ENCODE measurements at regions not wholly inside any gene's neighbourhood (a gene's known extent, or its start where the extent isn't known, plus 50 kb on each side); places are given as distances from the start of the nearest gene placed in this dataset.

GRCh38 chr1:148679050-148679786 lies 69.4 kb upstream of the NUDT4B start (continued):
- TF ChIP-seq ZNF146 (tag by site-specific recombination; IDR thresholded peaks at IDR 0.05) (peak; percentile 62; the same call in 1 of the 2 replicates), ZNF18 (tag by site-specific recombination; IDR thresholded peaks at IDR 0.05) (peak; percentile 51; the same call in 1 of the 2 replicates), KLF8 (tag by site-specific recombination; IDR thresholded peaks at IDR 0.05) (peak; percentile 95; the same call in 1 of the 2 replicates), MZF1 (tag by site-specific recombination; IDR thresholded peaks at IDR 0.05; ENCODE audit: borderline replicate concordance) (0 out of 2 replicates have a peak, but pooled peaks have one; percentile 17), SP3 (tag by site-specific recombination; IDR thresholded peaks at IDR 0.05) (peak; percentile 81), ZBTB20 (tag by site-specific recombination; IDR thresholded peaks at IDR 0.05) (peak; percentile 78), KLF7 (tag by site-specific recombination; IDR thresholded peaks at IDR 0.05; ENCODE audit: borderline replicate concordance) (peak; percentile 45; the same call in 1 of the 2 replicates), ZNF324 (tag by site-specific recombination; IDR thresholded peaks at IDR 0.05) (0 out of 2 replicates have a peak, but pooled peaks have one; percentile 38), ZFP69B (tag by site-specific recombination; IDR thresholded peaks at IDR 0.05) (peak; percentile 51; the same call in 1 of the 2 replicates), ZIC2 (tag by site-specific recombination; IDR thresholded peaks at IDR 0.05) (peak; percentile 32; the same call in 1 of the 2 replicates), ZNF366 (tag by site-specific recombination; conservative IDR thresholded peaks at IDR 0.05) (peak; percentile 31; the same call in 1 of the 2 replicates), ZNF335 (tag by site-specific recombination; conservative IDR thresholded peaks at IDR 0.05) (peak; percentile 84), SP7 (tag by site-specific recombination; IDR thresholded peaks at IDR 0.05) (peak; percentile 77), REPIN1 (tag by site-specific recombination; IDR thresholded peaks at IDR 0.05; ENCODE audit: low read depth) (0 out of 2 replicates have a peak, but pooled peaks have one; percentile 41), CTCF (tag by site-specific recombination; IDR thresholded peaks at IDR 0.05) (peak; percentile 55), YY1 (tag by site-specific recombination; IDR thresholded peaks at IDR 0.05) (peak; percentile 29; the same call in 1 of the 2 replicates), ZFP37 (tag by site-specific recombination; IDR thresholded peaks at IDR 0.05) (0 out of 2 replicates have a peak, but pooled peaks have one; percentile 74), MYNN (tag by site-specific recombination; IDR thresholded peaks at IDR 0.05; ENCODE audit: borderline replicate concordance) (0 out of 2 replicates have a peak, but pooled peaks have one; percentile 29), ZXDB (tag by site-specific recombination; IDR thresholded peaks at IDR 0.05) (peak; percentile 86), PATZ1 (tag by site-specific recombination; IDR thresholded peaks at IDR 0.05) (peak; percentile 82), BCL11A (tag by site-specific recombination; IDR thresholded peaks at IDR 0.05; ENCODE audit: low read depth) (0 out of 2 replicates have a peak, but pooled peaks have one; percentile 39), WT1 (tag by site-specific recombination; IDR thresholded peaks at IDR 0.05) (0 out of 2 replicates have a peak, but pooled peaks have one; percentile 45), ZNF561 (tag by site-specific recombination; IDR thresholded peaks at IDR 0.05; ENCODE audit: borderline replicate concordance) (0 out of 2 replicates have a peak, but pooled peaks have one; percentile 40), ZNF610 (tag by site-specific recombination; IDR thresholded peaks at IDR 0.05; ENCODE audit: borderline replicate concordance) (peak; percentile 50; the same call in 1 of the 2 replicates), KLF9 (tag by site-specific recombination; IDR thresholded peaks at IDR 0.05; ENCODE audit: low read depth) (peak; percentile 80), ZEB2 (tag by site-specific recombination; IDR thresholded peaks at IDR 0.05) (peak; percentile 90)
- TF ChIP-seq, protein P1, sequence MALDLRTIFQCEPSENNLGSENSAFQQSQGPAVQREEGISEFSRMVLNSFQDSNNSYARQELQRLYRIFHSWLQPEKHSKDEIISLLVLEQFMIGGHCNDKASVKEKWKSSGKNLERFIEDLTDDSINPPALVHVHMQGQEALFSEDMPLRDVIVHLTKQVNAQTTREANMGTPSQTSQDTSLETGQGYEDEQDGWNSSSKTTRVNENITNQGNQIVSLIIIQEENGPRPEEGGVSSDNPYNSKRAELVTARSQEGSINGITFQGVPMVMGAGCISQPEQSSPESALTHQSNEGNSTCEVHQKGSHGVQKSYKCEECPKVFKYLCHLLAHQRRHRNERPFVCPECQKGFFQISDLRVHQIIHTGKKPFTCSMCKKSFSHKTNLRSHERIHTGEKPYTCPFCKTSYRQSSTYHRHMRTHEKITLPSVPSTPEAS (tag by site-specific recombination; IDR thresholded peaks at IDR 0.05): peak; percentile 84
- TF ChIP-seq, protein P2, sequence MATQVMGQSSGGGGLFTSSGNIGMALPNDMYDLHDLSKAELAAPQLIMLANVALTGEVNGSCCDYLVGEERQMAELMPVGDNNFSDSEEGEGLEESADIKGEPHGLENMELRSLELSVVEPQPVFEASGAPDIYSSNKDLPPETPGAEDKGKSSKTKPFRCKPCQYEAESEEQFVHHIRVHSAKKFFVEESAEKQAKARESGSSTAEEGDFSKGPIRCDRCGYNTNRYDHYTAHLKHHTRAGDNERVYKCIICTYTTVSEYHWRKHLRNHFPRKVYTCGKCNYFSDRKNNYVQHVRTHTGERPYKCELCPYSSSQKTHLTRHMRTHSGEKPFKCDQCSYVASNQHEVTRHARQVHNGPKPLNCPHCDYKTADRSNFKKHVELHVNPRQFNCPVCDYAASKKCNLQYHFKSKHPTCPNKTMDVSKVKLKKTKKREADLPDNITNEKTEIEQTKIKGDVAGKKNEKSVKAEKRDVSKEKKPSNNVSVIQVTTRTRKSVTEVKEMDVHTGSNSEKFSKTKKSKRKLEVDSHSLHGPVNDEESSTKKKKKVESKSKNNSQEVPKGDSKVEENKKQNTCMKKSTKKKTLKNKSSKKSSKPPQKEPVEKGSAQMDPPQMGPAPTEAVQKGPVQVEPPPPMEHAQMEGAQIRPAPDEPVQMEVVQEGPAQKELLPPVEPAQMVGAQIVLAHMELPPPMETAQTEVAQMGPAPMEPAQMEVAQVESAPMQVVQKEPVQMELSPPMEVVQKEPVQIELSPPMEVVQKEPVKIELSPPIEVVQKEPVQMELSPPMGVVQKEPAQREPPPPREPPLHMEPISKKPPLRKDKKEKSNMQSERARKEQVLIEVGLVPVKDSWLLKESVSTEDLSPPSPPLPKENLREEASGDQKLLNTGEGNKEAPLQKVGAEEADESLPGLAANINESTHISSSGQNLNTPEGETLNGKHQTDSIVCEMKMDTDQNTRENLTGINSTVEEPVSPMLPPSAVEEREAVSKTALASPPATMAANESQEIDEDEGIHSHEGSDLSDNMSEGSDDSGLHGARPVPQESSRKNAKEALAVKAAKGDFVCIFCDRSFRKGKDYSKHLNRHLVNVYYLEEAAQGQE (tag by site-specific recombination; IDR thresholded peaks at IDR 0.05): peak; percentile 43; the same call in 1 of the 2 replicates
